Astrocyte of the hippocampus (primary cell): ENCODE measurements at regions not wholly inside any gene's neighbourhood (a gene's known extent, or its start where the extent isn't known, plus 50 kb on each side); places are given as distances from the start of the nearest gene placed in this dataset.

Experiments used
- DNase-seq: peaks from one replicate; pipeline ENCODE4 v3.0.0; 2011; ENCODE audit warnings: low read depth, low spot score

DNA sequence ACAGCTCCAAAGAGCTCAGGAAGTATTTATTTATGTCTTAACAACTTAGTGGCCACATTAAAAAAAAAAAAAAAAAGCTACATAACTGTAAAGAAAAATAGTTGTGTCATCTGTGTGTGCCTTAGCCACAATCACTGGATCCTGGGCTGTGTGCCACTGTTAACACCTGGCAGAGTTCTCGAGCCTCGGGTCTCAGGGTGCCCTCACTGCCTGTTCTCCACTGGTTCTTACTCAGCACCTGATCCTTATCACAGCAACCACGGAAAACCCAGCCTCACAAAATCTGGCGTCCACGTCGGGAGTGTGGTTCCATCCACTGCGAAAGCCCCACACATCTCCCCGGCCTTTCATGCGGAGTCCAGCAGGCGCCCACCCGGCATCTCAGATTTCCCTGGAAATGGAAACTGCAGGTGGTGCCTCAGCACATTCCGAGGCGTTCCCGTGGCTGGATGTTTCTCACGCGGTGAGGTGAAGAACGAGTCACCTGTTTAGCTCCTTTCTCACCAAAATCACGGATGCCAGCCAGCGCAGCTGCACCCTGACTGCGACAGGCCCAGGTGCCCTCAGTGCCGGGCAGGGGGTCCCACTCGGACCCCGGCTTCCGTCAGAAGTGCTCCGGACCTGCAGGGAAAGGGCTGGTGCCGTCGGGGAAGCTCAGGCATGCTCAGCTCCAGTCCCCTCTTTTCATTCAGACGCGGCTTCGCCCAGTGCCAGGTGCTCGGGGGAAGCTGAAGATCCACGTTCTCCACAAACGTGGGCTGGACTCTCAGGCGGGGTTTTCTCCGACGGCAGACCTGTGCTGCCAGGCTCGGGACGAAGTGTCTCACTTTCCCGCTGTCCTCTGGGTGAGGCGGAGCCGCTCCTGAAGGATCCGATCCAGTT lies 198.7 kb upstream of the SALL3 start:
- DNase-seq = no peak

DNA sequence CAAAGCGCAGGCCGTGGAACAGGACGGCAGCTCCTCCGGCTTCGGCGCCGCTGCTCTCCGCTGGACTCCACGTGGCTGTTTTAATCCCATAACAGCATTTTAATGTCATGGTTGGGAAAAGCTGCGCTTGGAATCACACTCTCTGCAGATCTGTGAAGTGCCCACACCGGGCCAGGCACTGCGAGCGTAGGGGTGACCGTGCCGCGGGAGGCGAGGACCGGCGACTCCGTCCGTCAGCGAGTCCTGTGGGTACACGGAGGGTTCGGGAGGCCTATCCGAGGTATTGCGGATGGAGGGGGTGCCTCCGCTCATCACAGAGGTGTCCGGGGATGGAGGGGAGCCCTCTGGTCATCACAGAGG lies 198.0 kb upstream of the SALL3 start:
- DNase-seq = no peak

DNA sequence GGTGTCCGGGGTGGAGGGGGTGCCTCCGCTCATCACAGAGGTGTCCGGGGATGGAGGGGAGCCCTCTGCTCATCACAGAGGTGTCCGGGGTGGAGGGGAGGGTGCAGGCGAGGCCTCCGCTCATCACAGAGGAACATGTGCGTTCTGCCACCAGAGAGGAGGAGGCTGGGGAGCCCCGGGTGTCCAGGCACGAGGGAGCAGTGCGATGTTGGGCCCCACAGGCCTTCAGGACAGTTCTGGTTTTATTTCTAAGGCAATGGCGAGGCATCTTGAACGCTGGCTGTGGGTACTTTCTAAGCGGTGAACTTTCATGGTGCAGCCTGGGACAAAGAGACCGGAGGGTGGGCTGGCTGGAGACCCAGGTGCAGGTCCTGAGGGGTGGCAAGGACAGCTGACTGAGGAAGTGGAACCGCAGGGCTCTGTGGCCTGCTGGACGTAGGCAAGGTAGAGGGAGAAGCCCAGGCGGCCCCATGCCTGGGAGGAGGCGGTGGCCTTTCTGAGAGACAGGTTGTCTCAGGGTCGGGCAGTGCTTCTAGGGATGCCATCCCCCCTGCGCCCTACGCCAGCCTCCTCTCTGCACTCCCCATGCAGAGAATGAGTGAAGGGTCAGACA lies 196.6 kb upstream of the SALL3 start:
- no peak for DNase-seq

DNA sequence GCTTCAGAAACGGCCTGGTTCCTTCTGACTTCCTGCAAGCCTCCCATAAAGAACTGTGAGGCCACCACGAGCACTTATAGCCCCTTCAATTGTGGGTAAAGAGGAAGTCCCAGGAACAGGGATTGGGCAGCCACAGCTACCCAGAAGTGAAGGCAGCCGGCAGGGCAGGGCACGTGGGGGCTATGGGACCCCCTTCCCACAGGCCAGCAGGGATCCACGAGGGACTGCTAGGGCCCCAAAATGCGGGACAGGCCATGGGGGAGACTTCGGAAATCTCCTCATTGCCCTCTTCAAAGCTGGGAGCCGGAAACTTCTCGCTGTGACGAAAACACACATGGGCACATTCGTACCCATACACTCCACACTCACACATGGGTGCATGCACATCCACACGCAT lies 196.1 kb upstream of the SALL3 start:
- DNase-seq = no peak

DNA sequence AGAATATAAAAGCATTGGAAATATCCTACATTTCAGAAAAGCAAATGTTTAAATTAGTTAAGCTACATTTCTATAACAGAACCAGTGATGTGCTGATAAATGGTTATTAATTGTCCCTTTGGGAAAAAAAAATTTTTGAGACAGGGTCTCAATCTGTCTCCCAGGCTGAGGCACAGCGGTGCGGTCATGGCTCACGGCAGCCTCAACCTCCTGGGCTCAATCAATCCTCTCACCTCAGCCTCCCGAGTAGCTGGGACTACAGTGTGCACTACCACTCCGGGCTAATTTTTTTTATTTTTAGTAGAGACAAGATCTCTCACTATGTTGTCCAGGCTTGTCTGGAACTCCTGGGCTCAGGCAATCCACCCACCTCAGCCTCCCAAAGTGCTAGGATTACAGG lies 194.8 kb upstream of the SALL3 start:
- no peak for DNase-seq

DNA sequence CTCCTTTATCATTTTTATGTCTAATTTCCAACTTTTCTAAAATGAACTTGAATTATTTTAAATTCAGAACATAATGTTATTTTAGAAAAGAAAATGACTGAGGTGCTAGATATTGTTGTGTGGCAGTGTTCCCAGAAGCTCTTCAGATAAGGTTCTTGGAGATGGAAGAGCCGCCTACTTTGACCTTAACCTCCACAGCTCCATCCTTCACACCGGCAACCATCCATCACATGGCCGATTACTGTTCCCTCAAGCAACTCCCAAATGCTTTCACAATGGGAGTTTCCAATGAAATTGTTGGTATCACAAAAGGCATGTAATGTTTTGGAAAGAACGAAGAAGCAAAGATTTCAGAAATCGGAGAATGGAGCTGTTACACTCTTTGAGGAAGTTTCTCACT lies 193.9 kb upstream of the SALL3 start:
- DNase-seq = no peak

DNA sequence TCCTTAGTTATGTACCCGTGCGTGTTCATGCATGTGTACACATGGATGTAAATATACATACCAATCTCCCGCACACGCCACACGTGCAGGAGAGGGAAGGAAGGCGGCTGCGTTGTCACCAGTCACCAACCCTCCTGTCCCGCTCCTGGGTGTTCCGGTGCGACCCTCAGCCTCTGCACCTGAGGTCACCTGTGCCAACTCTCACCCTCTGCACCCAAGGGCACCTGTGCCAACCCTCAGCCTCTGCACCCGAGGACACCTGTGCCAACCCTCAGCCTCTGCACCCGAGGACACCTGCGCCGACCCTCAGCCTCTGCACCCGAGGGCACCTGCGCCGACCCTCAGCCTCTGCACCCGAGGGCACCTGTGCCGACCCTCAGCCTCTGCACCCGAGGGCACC lies 192.8 kb upstream of the SALL3 start:
- DNase-seq = no peak

DNA sequence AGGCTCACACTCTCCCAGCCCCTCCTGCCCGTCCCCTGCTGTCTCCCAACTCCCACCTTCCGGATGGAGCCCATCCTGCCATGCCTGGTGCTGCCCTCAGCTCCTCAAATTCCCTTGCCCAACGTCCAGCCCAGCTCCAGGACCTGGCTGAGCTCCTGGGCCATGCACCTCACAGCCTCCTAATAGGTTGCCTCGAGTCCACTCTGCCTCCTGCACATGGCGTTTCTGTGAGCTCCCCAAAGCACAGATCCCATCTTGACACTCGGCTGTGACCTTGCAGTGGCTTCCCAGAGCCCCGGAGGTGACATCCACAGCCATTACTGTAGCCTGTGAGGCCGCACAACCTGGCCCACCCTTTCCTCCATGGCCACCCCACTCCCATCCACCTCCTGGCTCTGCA lies 191.9 kb upstream of the SALL3 start:
- DNase-seq = no peak

DNA sequence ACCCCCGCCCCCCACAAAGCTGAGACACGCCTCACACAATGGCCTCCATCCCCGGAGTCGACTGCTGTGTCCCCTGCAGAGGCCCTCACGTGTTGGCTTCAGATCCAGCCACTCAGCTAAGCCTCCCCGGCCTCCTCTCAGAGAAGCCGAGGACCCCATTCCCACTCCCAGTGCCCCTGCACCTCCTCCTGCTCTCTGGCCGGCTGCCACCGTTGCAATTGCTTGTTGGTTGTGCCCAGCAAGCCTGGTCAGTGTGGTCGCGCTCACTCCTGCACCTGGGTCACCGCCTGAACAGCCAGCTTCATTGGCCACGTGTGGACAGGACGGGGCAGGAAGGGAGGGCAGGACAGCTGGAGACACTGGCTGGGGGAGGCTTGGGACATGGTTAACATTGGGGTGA lies 191.5 kb upstream of the SALL3 start:
- no peak for DNase-seq

DNA sequence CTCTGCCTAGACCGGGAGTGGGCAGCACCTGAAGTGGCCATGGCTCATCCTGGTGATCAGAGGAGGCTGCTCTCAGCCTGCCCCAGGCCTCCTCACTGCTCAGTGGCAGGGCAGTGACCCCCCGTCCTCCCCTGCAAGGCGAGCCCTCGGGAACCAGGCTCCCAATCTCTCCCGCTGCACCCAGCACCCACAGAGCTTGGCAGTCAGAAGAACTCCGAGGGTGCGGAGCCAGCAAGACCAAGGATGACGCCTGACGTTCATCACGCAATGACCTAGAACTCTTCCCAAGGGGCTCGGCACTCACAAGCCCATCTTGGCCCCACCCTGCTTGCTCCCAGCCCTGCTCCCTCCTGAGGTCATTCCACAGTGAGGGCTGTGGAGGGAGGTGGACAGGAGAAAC lies 189.8 kb upstream of the SALL3 start:
- no peak for DNase-seq

DNA sequence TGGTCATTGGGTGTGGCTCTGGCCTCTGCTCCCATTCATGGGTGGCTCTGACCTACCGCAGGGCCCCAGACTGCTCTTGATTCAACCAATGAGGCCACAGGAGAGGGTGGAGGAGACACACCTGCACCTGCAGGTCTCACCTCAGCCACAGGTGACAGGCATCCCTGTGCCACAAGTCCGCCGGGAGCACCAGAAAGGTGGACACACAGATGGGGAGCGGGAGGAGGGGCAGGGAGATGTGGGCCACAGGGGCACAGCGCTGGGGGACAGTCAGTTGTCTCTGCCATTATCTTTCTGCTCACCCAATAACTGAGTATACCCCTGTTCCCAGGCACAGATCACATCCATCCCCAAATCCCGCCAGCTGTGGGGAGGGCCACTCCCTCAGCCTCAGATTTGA lies 189.1 kb upstream of the SALL3 start:
- DNase-seq = no peak

DNA sequence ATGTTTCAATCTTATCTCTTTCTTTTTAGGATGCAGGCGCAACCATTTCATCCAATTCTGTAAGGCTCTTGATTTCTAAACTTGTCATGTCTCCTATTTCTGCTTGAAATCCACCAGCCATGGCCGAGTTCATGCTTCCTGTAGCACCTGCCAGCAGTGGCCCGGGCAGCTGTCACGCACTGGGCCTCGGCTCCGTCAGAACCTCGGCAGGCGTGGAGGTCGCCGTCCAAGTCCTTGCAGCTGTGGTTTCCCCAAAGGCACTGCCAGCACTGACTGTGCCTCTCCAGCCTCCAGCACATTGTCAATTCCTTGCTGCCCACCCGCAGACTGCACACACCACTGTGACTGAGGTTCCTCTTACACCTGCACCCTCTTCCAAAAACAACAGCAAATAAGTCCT lies 188.7 kb upstream of the SALL3 start:
- DNase-seq = no peak

DNA sequence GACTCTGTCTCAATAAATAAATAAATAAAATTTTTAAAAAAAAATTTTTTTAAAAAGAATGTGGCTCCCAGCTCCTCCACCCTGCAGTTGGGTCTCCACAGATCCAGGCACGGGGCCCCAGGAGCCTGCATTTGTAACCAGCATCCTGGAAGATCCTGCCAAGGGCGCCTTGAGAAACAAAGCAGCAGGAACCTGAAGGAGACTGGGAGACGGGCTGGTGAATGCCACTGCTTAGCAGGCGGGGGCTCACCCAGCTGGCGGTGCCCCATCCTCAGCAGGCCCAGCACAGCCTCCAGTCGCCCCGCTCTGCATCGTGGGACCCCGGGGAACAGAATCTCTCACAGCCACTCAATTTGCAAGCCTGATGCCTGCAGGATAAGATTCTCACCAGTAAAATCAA lies 187.5 kb upstream of the SALL3 start:
- no peak for DNase-seq

DNA sequence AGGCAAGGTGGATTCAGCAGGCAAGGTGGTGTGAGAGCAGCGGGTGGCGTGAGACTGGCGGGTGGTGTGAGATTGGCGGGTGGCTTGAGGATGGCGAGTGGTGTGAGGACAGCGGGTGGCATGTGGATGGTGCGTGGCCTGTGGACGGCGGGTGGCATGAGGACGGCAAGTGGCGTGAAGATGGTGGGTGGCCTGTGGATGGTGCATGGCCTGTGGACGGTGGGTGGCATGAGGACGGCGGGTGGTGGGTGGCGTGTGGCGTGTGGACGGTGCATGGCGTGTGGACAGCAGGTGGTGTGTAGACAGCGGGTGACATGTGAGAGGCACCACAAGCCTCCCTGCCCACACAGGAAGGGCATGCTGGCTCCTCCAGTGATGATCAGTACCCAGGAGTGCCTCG lies 186.9 kb upstream of the SALL3 start:
- no peak for DNase-seq

DNA sequence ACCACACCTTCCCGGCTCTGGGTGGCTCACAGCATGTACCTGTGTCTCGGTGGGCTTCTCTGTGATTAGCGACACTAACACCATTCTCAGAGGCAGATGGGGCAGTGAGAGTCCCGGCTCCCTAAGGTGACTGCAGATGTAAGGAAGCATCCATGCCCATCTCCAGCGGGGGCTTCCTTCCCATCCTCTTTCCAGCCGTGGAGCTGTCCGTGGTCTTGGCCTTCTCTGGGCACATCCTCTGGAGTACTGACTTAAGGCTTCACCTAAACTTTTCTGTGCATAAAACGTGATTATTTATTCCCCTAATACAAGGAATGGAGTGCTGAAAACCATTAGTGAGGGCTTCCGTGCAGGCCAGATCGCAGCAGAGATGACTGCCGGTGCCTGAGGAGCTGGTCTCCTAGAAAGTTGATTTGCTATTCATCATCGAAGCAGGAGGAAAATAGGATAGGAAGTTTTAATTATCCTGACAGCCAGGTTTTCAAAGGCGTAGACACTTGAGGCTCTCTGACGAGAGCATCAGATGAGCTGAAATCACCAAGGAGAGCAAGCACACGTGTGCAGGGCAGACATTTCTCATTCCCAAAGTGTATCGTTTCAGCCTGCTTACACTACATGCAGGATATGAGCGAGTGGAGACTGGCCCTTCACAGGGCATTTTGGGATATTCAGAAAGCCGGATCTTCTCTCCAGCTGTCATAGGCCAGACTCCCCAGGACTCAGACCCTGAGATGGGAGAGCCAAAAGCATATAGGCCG lies 186.1 kb upstream of the SALL3 start:
- DNase-seq = no peak

DNA sequence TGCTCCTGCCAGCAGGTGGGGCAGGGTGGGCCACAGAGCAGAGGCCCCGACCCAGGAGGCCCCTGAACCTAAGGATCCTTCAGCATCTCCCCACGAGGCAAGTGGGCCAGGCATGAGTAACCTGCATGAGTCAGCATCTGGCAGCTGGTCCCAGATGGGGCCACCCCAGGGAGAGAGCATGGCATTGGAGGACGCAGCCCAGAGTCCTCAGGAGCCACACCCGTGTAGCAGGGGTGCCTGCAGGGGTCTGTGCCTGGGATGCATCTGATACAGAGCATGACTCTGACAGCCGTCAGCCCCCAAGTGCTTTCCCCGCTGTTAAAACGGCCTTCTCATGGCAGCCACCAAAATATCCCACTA lies 185.6 kb upstream of the SALL3 start:
- no peak for DNase-seq

DNA sequence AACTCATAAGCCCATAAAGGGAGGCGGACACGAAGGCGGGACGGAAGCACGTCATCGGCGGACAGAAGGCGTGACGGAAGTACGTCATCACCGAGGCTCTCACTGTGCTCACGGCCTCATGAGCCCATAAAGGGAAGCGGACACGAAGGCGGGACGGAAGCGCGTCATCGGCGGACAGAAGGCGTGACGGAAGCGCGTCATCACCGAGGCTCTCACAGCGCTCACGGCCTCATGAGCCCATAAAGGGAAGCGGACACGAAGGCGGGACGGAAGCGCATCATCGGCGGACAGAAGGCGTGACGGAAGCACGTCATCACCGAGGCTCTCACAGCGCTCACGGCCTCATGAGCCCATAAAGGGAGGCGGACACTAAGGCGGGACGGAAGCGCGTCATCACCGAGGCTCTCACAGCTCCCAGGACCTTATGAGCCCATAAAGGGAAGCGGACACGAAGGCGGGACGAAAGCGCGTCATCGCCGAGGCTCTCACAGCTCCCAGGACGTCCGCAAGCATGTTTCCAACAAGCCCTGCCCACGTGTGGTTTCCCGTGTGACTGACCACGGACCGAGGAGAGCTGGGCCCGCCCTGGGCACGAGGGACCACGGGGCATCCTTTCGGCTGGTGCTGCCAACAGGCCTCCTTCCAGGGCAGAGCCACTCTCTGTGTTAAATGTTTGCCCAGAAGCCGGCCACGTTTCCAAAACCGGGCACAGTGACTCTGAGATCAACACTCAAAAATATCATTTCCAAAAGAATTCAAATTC lies 182.7 kb upstream of the SALL3 start:
- DNase-seq = no peak

DNA sequence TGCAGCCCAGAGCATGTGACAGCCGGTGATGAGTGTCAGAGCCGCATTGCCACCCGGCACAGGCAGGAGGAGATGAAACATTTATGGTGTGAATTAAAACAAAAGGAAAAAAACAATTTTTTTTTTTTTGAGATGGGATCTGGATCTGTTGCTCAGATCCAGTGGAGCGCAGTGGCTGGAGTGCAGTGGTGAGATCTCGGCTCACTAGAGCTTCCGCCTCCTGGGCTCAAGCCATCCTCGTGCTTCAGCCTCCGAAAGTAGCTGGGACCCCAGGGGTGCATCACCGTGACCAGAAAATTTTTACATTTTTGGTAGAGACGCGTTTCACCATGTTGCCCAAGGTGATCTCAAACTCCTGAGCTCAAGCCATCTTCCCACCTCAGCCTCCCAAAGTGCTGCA lies 182.1 kb upstream of the SALL3 start:
- DNase-seq = no peak

DNA sequence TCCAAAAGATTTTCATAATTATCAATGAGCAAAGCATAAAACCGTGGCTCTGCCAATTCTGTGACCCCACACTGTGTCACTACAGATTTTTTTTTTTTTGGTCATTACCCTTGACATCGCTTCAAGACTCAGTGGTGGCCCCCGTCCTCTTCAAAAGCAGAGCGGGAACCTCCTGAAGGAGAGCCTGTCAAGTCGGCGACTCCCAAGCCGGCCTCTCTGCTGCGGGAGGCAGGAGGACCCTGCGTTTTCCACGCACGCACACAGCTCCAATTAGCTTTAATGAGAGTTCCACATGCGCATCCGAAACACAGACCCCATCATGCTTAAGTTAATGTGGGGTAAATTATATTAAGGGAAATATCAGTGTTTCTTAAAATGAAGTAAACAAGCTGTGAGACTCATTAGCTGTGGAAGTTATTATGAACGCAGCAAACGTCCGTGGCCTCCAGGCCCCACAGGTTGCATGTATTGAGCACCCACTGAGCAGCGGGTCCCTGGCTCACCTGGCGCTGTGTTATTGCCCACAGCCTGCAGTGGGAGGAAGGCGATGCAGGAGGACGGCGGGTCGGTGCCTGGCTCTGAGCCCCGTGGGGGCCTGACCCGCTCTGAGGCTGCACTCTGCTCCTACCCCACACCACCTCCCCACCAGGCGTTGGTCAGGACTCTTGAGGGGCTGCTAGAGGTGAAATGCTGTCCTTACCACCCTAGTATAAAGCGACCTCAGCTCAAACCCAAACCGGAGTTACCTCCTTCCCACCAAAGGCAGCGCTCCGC lies 181.0 kb upstream of the SALL3 start:
- DNase-seq = no peak

DNA sequence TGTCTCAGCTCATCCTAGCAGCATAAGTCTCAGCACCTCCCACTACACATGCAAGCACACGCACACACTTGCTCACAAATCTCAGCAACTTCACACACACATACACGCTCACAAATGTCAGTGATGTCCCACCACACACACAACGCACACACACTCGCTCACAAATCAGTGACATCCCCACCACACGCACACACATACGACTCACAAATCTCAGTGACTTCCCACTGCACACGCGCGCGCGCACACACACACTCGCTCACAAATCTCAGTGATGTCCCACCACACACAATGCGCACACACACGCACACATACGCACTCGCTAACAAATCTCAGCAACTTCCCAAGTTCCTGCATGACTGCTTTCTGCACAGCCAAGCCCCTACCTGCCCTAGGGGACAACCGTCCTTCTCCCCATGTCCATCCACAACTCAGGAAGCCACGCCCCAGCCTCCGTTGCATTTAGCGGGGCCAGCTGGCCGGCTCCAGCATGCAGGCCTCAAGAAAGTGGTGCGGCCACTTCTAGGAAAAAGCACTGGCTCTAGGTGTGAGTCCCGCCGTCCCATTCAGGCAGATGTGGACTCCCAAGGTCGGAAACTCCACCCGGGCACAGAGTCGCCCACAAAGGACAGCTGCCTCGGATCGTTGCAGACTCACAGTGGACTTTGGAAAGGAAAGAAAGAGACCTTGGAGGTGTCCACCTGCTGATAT lies 180.1 kb upstream of the SALL3 start:
- DNase-seq = no peak
